ENCODE measurements at regions not wholly inside any gene's neighbourhood (a gene's known extent, or its start where the extent isn't known, plus 50 kb on each side); places are given as distances from the start of the nearest gene placed in this dataset.
"Not testable (repeated sequence)": the region's sequence is repeated elsewhere in the genome, so short reads cannot be mapped to it uniquely, and the experiment has no call there.

GRCh38 chr10:109737009-109737408 lies 186.3 kb downstream of the XPNPEP1 start:
- intact Hi-C loops (cut with DNase I; ENCODE audit: low total_unique reads): no loop called here
- TF ChIP-seq CTCF (IDR thresholded peaks at IDR 0.05): no peak
- TF ChIP-seq POLR2A (IDR thresholded peaks at IDR 0.05): no peak
- H3K36me3 ChIP-seq (ENCODE audit: low read depth, missing control alignments): no peaks in the 10 kb centered on the region
- H3K9me3 ChIP-seq: no peaks in the 10 kb centered on the region
- H3K4me3 ChIP-seq: no peak overlapping the region
- peak overlapping the region; percentile 73 to 76 for H3K27ac ChIP-seq
- 28 to 35% methylated on average over 4 of the region's 4 CpGs for WGBS, 2 donors
- H3K27me3 ChIP-seq: no peaks in the 10 kb centered on the region
- H3K4me1 ChIP-seq: peaks cover 35% of the 10 kb centered on the region
- DNase-seq: no peak

DNA sequence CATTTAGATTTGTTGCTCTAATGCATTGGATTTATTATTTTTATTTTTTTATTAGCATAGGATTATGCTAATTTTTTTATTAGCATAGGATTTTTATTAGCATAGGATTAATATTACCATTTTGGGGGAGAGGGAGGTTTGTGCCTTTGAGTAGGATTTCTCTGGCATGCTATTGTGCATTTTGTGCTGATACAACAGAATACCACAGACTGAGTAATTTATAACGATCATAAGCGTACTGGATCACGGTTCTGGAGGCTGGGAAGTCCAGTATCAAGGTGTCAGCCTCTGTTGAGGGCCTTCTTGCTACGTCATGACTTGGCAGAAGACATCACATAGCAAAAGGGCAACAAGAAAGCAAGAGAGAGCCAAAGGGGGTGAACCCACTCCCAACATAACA lies 187.5 kb downstream of the XPNPEP1 start:
- peak overlapping the region; percentile 73 to 76 for H3K27ac ChIP-seq
- no peak overlapping the region for H3K4me3 ChIP-seq
- 81 to 82% methylated on average over 4 of the region's 4 CpGs for WGBS, 2 donors
- H3K4me1 ChIP-seq: peaks cover 30% of the 10 kb centered on the region
- H3K9me3 ChIP-seq: no peaks in the 10 kb centered on the region
- H3K36me3 ChIP-seq (ENCODE audit: low read depth, missing control alignments): no peaks in the 10 kb centered on the region
- TF ChIP-seq CTCF (IDR thresholded peaks at IDR 0.05) (no peak), POLR2A (IDR thresholded peaks at IDR 0.05) (no peak)
- DNase-seq: no peak
- intact Hi-C loops (cut with DNase I; ENCODE audit: low total_unique reads): no loop called here
- no peaks in the 10 kb centered on the region for H3K27me3 ChIP-seq

DNA sequence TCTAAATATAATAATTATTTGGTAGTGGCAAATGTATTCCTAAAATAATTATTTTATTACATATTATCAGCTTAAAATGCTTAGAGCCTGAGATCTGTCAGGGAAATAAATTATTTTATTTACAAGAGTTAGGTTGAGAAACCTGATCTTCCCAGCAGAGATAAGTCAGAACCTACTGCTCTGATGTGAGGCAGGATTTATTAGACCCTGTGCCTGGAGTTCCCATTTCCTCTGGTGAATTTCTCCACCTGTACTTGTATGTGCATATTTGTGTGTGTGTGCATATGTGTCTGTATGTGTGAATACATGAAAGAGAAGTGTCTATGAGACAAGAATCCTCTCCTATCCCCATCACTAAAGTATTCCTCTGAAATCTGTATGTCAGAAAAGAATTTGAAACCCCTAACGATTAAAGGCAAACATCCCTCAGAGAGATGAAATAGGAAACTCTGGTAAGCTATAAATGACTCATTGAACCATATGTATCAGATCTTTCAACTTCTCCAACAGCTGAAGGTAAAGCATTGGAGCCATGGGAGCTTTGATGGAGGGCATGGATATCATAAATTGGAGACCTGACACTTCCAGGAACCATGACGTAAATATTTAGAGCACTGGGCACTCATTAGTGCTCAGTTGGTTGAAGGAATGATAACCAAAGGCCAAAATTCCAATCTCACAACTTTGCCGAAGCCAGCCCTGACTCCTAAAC lies 190.9 kb downstream of the XPNPEP1 start:
- 74 to 79% methylated on average over 3 of the region's 3 CpGs for WGBS, 2 donors
- intact Hi-C loops (cut with DNase I; ENCODE audit: low total_unique reads): no loop called here
- DNase-seq: no peak
- Histone ChIP-seq H3K27ac (no peak overlapping the region), H3K4me1 (peaks cover 19% of the 10 kb centered on the region), H3K36me3 (ENCODE audit: low read depth, missing control alignments) (no peaks in the 10 kb centered on the region), H3K9me3 (no peaks in the 10 kb centered on the region), H3K27me3 (no peaks in the 10 kb centered on the region), H3K4me3 (no peak overlapping the region)
- TF ChIP-seq CTCF (IDR thresholded peaks at IDR 0.05) (no peak), POLR2A (IDR thresholded peaks at IDR 0.05) (no peak)

- intact Hi-C loops (cut with DNase I; ENCODE audit: low total_unique reads); H3K4me1 ChIP-seq; H3K4me3 ChIP-seq; H3K27me3 ChIP-seq; H3K9me3 ChIP-seq; H3K36me3 ChIP-seq (ENCODE audit: low read depth, missing control alignments): not testable (repeated sequence)
- DNase-seq: peak; percentile 38
- 25 to 51% methylated on average over 4 of the region's 4 CpGs for WGBS, 2 donors
- peak overlapping the region in 1 of 2 donors; percentile 59 for H3K27ac ChIP-seq
These were observed 193.4 kb downstream of the XPNPEP1 start for GRCh38 chr10:109729895-109730294.

GRCh38 chr10:109727436-109727835 lies 195.9 kb downstream of the XPNPEP1 start:
- no peaks in the 10 kb centered on the region for H3K4me1 ChIP-seq
- no peaks in the 10 kb centered on the region for H3K36me3 ChIP-seq (ENCODE audit: low read depth, missing control alignments)
- WGBS, 2 donors: 18 to 47% methylated on average over 1 of the region's 1 CpG
- H3K27me3 ChIP-seq: no peaks in the 10 kb centered on the region
- intact Hi-C loops (cut with DNase I; ENCODE audit: low total_unique reads): no loop called here
- no peak for DNase-seq
- no peak for TF ChIP-seq CTCF (IDR thresholded peaks at IDR 0.05)
- H3K27ac ChIP-seq: peak overlapping the region; percentile 24 to 53
- no peak overlapping the region for H3K4me3 ChIP-seq
- H3K9me3 ChIP-seq: no peaks in the 10 kb centered on the region

Data from testis (tissue), 2 donors.